CD14-positive monocyte (primary cell): ENCODE measurements at regions not wholly inside any gene's neighbourhood (a gene's known extent, or its start where the extent isn't known, plus 50 kb on each side); places are given as distances from the start of the nearest gene placed in this dataset.

Experiments used
- DNase-seq, 3 donors: peaks; one replicate each; pipeline ENCODE4 v3.0.0-alpha.2; 2011 to 2022
- H2AFZ ChIP-seq: 2 replicates; pipeline ENCODE4 v1.6.0; 2012; ENCODE audit warnings: mild to moderate bottlenecking, low read depth, low read length, inconsistent platforms; ENCODE audit not compliant: insufficient read depth, poor library complexity, severe bottlenecking
- H3K27ac ChIP-seq, 2 donors: 1 replicate in 1 of 2; 2 replicates in 1 of 2; pipeline ENCODE4 v1.5.1; 2012 to 2013; ENCODE audit warnings: low read length in 2 of 2, control low read depth in 1 of 2, inconsistent platforms in 1 of 2, low read depth in 1 of 2, mild to moderate bottlenecking in 1 of 2
- H3K27me3 ChIP-seq, 2 donors: one replicate each; pipeline versions ENCODE4 v1.6.0 to v1.6.1; 2011 to 2013; ENCODE audit warnings: low read length in 2 of 2; ENCODE audit not compliant: control insufficient read depth in 2 of 2, insufficient read depth in 2 of 2
- H3K36me3 ChIP-seq, 2 donors: replicated peaks in 1 of 2; 1 replicate in 1 of 2; 2 replicates in 1 of 2; pipeline versions ENCODE4 v1.5.1 to v1.6.1; 2012 to 2013; ENCODE audit warnings: low read length in 2 of 2, control low read depth in 1 of 2, inconsistent platforms in 1 of 2, mild to moderate bottlenecking in 1 of 2; ENCODE audit not compliant: insufficient read depth in 2 of 2, control insufficient read depth in 1 of 2
- H3K4me1 ChIP-seq, 2 donors: 1 replicate in 1 of 2; 2 replicates in 1 of 2; pipeline versions ENCODE4 v1.5.1 to v1.6.1; 2012 to 2013; ENCODE audit warnings: low read length in 2 of 2, control low read depth in 1 of 2, inconsistent platforms in 1 of 2, mild to moderate bottlenecking in 1 of 2, moderate library complexity in 1 of 2; ENCODE audit not compliant: insufficient read depth in 2 of 2, control insufficient read depth in 1 of 2
- H3K4me2 ChIP-seq: replicated peaks from 2 replicates; pipeline ENCODE3; 2012; ENCODE audit warnings: low read length, moderate library complexity, mild to moderate bottlenecking; ENCODE audit not compliant: poor library complexity, severe bottlenecking; ENCODE audit errors: extremely low read depth
- H3K4me3 ChIP-seq, 3 experiments: fragments of 200-600 bp in 1 of 3; sonication (generic) in 1 of 3; replicated peaks in 1 of 3; 1 replicate in 2 of 3; 2 replicates in 1 of 3; pipeline ENCODE4 v1.5.1; 2011 to 2013; ENCODE audit warnings: low read length in 3 of 3, mild to moderate bottlenecking in 3 of 3, control low read depth in 2 of 3, low read depth in 2 of 3, inconsistent platforms in 1 of 3, moderate library complexity in 1 of 3
- H3K79me2 ChIP-seq: 2 replicates; pipeline ENCODE4 v1.6.0; 2012; ENCODE audit warnings: mild to moderate bottlenecking, control low read depth, inconsistent platforms, low read length, moderate library complexity; ENCODE audit not compliant: insufficient read depth
- H3K9ac ChIP-seq: 2 replicates; pipeline ENCODE4 v1.6.0; 2017; ENCODE audit warnings: low read length, mild to moderate bottlenecking; ENCODE audit not compliant: insufficient read depth, poor library complexity, severe bottlenecking
- H3K9me3 ChIP-seq, 2 donors: replicated peaks in 1 of 2; 1 replicate in 1 of 2; 2 replicates in 1 of 2; pipeline versions ENCODE4 v1.5.1 to v1.6.1; 2012 to 2013; ENCODE audit warnings: low read length in 2 of 2, control low read depth in 1 of 2; ENCODE audit not compliant: control insufficient read depth in 1 of 2, insufficient read depth in 1 of 2
- H4K20me1 ChIP-seq: 2 replicates; pipeline ENCODE4 v1.6.0; 2012; ENCODE audit warnings: mild to moderate bottlenecking, low read length, control low read depth, moderate library complexity; ENCODE audit not compliant: insufficient read depth
- H3K27ac Mint-ChIP-seq, 7 donors: one replicate each; pipeline ENCODE4 v1.8.0; 2020; ENCODE audit warnings: mild to moderate bottlenecking in 7 of 7, mixed read lengths in 7 of 7, moderate library complexity in 6 of 7, inconsistent platforms in 2 of 7
- H3K27me3 Mint-ChIP-seq, 3 donors: one replicate each; pipeline ENCODE4 v1.8.0; 2021 to 2022; ENCODE audit warnings: low read depth in 3 of 3, mild to moderate bottlenecking in 3 of 3, mixed read lengths in 3 of 3, moderate library complexity in 3 of 3, inconsistent platforms in 1 of 3
- H3K36me3 Mint-ChIP-seq, 2 donors: one replicate each; pipeline ENCODE4 v1.8.0; 2020; ENCODE audit warnings: mixed read lengths in 2 of 2, inconsistent platforms in 1 of 2, mild to moderate bottlenecking in 1 of 2
- H3K4me1 Mint-ChIP-seq: one replicate; pipeline ENCODE4 v1.8.0; 2020; ENCODE audit warnings: mild to moderate bottlenecking, mixed read lengths
- H3K4me3 Mint-ChIP-seq, 2 donors: one replicate each; pipeline ENCODE4 v1.8.0; 2020; ENCODE audit warnings: mild to moderate bottlenecking in 2 of 2, mixed read lengths in 2 of 2, moderate library complexity in 1 of 2
- H3K9me3 Mint-ChIP-seq, 7 donors: one replicate each; pipeline ENCODE4 v1.8.0; 2020 to 2022; ENCODE audit warnings: mixed read lengths in 7 of 7, mild to moderate bottlenecking in 6 of 7, moderate library complexity in 6 of 7, inconsistent platforms in 2 of 7
- WGBS: methylation state at CpG from one replicate; pipeline ENCODE4 v1.1.5; 2013; ENCODE audit warnings: missing lambda C conversion rate; ENCODE audit not compliant: insufficient coverage; 5-methylcytosine and 5-hydroxymethylcytosine counted together
- intact Hi-C, 2 donors: fragments of 100-400 bp; cut with micrococcal nuclease; formaldehyde crosslinking; loops; one replicate each; pipeline versions ENCODE4 v1.15.0 to v1.15.1; 2023
- TF ChIP-seq, protein P1 (sequence below): fragments of 200-600 bp; IDR thresholded peaks from one replicate; pipeline ENCODE4 v1.8.0; 2022; ENCODE audit warnings: antibody characterized with exemption, mild to moderate bottlenecking

DNA sequence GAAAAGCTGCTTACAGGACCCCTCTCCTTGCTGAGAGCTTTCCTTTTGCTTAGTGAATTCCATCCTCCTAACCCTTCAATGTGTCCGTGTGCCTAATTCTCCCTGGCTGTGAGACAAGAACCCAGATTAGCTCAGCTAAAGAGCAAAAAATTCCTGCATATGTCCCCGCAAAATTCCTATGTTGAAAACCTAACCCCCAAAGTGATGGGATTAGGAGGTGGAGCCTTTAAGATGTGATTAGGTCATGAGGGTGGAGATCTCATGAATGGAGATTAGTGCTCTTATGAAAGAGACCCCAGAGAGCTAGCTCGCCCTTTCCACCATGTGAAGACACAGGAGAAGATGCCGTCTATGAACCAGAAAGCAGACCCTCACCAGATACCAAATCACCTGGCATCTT is 503.0 kb upstream of the DIAPH2 start:
- Histone ChIP-seq H2AFZ (no peak overlapping the region), H3K79me2 (no peaks in the 10 kb centered on the region), H3K4me1 (no peaks in the 10 kb centered on the region), H3K36me3 (no peaks in the 10 kb centered on the region), H3K9me3 (no peaks in the 10 kb centered on the region), H3K27me3 (no peaks in the 10 kb centered on the region), H4K20me1 (no peaks in the 10 kb centered on the region), H3K9ac (no peak overlapping the region), H3K27ac (no peak overlapping the region), H3K4me2 (no peak overlapping the region), H3K4me3 (no peak overlapping the region)
- Mint-ChIP-seq H3K9me3 (no peaks in the 10 kb centered on the region), H3K4me3 (no peak overlapping the region), H3K27me3 (no peaks in the 10 kb centered on the region), H3K36me3 (no peaks in the 10 kb centered on the region), H3K27ac (no peak overlapping the region), H3K4me1 (no peaks in the 10 kb centered on the region)
- intact Hi-C loops, result no loop called here
- TF ChIP-seq, protein P1, sequence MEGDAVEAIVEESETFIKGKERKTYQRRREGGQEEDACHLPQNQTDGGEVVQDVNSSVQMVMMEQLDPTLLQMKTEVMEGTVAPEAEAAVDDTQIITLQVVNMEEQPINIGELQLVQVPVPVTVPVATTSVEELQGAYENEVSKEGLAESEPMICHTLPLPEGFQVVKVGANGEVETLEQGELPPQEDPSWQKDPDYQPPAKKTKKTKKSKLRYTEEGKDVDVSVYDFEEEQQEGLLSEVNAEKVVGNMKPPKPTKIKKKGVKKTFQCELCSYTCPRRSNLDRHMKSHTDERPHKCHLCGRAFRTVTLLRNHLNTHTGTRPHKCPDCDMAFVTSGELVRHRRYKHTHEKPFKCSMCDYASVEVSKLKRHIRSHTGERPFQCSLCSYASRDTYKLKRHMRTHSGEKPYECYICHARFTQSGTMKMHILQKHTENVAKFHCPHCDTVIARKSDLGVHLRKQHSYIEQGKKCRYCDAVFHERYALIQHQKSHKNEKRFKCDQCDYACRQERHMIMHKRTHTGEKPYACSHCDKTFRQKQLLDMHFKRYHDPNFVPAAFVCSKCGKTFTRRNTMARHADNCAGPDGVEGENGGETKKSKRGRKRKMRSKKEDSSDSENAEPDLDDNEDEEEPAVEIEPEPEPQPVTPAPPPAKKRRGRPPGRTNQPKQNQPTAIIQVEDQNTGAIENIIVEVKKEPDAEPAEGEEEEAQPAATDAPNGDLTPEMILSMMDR, result no peak
- no peak for DNase-seq
- WGBS, result no CpG with 5 or more reads among the region's 4 CpGs

DNA sequence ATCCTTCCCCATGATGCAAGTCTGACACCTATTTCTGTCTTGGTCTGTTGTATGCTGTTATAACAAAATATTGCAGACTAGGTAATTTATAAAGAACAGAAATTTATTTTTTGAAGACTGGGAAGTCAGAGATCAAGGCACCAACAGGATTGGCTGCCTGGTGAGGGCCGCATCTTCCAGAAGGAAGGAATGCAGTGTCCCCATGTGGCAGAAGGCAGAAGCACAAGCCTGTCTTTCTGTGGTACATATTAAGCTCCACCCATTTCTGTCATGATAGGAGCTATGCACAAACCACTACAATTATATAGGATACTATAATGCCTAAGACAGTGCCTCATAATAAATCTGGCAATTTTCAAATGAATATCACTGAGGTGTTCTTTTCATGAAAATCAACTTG is 502.3 kb upstream of the DIAPH2 start:
- no peak for DNase-seq

More for the DNA sequence above, 502.3 kb upstream of the DIAPH2 start:
- no peak overlapping the region for H3K4me2 ChIP-seq
- no peaks in the 10 kb centered on the region for H3K79me2 ChIP-seq
- intact Hi-C loops, result no loop called here
- H2AFZ ChIP-seq, result no peak overlapping the region
- no peak overlapping the region for H3K9ac ChIP-seq
- no peaks in the 10 kb centered on the region for H4K20me1 ChIP-seq
- H3K4me1 ChIP-seq, result no peaks in the 10 kb centered on the region
- no peaks in the 10 kb centered on the region for H3K9me3 ChIP-seq
- H3K27ac ChIP-seq, result no peak overlapping the region
- H3K36me3 ChIP-seq, result no peaks in the 10 kb centered on the region
- Mint-ChIP-seq H3K4me3 (no peak overlapping the region), H3K36me3 (no peaks in the 10 kb centered on the region), H3K27me3 (no peaks in the 10 kb centered on the region), H3K9me3 (no peaks in the 10 kb centered on the region), H3K4me1 (no peaks in the 10 kb centered on the region), H3K27ac (no peak overlapping the region)
- no CpG with 5 or more reads among the region's 1 CpG for WGBS
- TF ChIP-seq, protein P1, result no peak
- no peak overlapping the region for H3K4me3 ChIP-seq
- H3K27me3 ChIP-seq, result no peaks in the 10 kb centered on the region
